Activated CD8-positive, alpha-beta T cell treated with anti-CD3 and anti-CD28 coated beads for 36 hours (primary cell): ENCODE measurements at regions not wholly inside any gene's neighbourhood (a gene's known extent, or its start where the extent isn't known, plus 50 kb on each side); places are given as distances from the start of the nearest gene placed in this dataset.
"Not testable (repeated sequence)": the region's sequence is repeated elsewhere in the genome, so short reads cannot be mapped to it uniquely, and the experiment has no call there.

ENCODE experiments used
- ATAC-seq: fragments of 200-7000 bp; cut with Tn5 transposase; one replicate; pipeline ENCODE4 v1.10.0; 2021; ENCODE audit warnings: mild to moderate bottlenecking, moderate library complexity
- CTCF ChIA-PET: fragments of 350-600 bp; sonication (Branson Sonifier 250); formaldehyde crosslinking; loops from one replicate; lab custom pipeline; 2021; ENCODE audit warnings: antibody characterized with exemption; lab: Charles Lee
- POLR2A ChIA-PET: fragments of 350-600 bp; sonication (Branson Sonifier 250); formaldehyde crosslinking; loops from one replicate; lab custom pipeline; 2021; ENCODE audit warnings: antibody characterized with exemption; lab: Charles Lee
- DNase-seq: peaks from one replicate; pipeline ENCODE4 v3.0.0-alpha.2; 2020
- H3K27ac Mint-ChIP-seq: one replicate; pipeline ENCODE4 v1.8.0; 2021; ENCODE audit warnings: mild to moderate bottlenecking, mixed read lengths
- H3K27me3 Mint-ChIP-seq: one replicate; pipeline ENCODE4 v1.8.0; 2021; ENCODE audit warnings: mixed read lengths
- H3K36me3 Mint-ChIP-seq: one replicate; pipeline ENCODE4 v1.8.0; 2021; ENCODE audit warnings: low read depth, mixed read lengths
- H3K4me1 Mint-ChIP-seq: one replicate; pipeline ENCODE4 v1.8.0; 2021; ENCODE audit warnings: low read depth, mixed read lengths
- H3K4me3 Mint-ChIP-seq: one replicate; pipeline ENCODE4 v1.8.0; 2021; ENCODE audit warnings: mild to moderate bottlenecking, moderate library complexity, mixed read lengths
- H3K9me3 Mint-ChIP-seq: one replicate; pipeline ENCODE4 v1.8.0; 2021; ENCODE audit warnings: mixed read lengths
- CTCF ChIP-seq: fragments of 200-600 bp; IDR thresholded peaks from one replicate; pipeline ENCODE4 v1.8.0; 2022; ENCODE audit warnings: antibody characterized with exemption, mild to moderate bottlenecking
- intact Hi-C: fragments of 100-400 bp; cut with micrococcal nuclease; formaldehyde crosslinking; loops from one replicate; pipeline ENCODE4 v1.10.0; 2022

DNA sequence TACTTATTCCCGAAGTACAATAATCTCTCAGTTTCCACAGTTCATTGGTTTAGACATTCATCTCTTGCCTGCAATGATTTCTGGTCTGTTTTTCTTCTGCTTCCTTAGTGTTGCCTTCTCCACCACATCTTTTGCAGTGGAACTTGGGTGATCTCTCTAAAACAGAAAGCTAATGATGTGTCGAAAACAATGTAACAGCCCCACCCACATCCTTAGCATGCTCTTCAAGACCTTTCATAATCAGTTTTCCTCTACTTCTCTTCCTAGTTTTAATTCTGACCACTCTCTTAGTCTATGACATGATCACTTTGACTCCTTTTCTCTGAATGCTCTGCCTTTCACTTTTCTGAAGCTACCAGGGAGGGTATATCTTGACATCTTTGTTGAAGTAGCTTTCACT lies 1007.9 kb upstream of the CITED2 start:
- Mint-ChIP-seq H3K36me3 (no peaks in the 10 kb centered on the region), H3K27me3 (no peaks in the 10 kb centered on the region), H3K4me3 (no peak overlapping the region), H3K9me3 (no peaks in the 10 kb centered on the region), H3K4me1 (no peaks in the 10 kb centered on the region), H3K27ac (no peak overlapping the region)
- CTCF ChIA-PET: no interaction called here
- intact Hi-C loops: no loop called here
- DNase-seq (no peak), ATAC-seq (no peak)
- TF ChIP-seq CTCF: no peak
- POLR2A ChIA-PET: no interaction called here

DNA sequence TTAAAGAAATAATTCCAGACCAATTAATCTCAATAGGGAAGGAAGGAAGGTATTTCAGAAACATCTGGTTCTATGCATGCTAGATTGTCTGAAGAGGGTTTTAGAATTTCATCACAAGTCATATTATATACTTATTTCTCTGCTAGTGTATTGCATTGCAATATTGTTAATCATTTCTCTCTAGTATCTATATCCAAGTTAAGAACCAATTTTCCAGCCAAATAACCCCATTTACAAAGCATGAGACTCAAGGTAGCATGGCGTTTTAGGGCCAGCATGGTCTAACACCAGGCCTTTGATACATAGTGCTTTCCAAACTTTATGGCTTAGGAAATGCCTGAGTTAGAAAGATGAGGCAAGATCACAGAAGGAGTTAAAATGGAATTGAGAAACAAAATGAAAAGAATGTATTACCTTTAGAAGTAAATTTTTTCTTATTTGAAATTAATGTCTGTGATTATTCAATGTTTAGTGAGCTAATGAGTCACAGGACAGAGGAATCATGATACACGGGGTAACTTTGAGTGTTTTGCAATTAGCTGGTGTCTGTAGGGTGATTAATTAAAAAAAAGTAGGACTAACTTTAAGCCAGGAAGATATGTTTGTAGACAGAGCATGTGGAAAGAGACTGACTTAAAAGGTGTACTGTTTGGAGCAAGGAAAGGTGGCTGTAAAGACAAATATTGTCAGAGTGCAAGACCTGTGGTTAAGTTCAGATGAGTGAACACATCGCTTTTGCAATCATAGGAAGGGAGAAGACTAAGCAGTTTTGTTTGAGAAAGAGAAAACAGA lies 1006.2 kb upstream of the CITED2 start:
- Mint-ChIP-seq H3K27ac (no peak overlapping the region), H3K27me3 (no peaks in the 10 kb centered on the region), H3K4me1 (no peaks in the 10 kb centered on the region), H3K36me3 (no peaks in the 10 kb centered on the region), H3K4me3 (no peak overlapping the region), H3K9me3 (no peaks in the 10 kb centered on the region)
- no peak for TF ChIP-seq CTCF
- DNase-seq: no peak
- CTCF ChIA-PET: no interaction called here
- intact Hi-C loops: no loop called here
- POLR2A ChIA-PET: no interaction called here
- no peak for ATAC-seq

GRCh38 chr6:140379919-140380318 lies 1005.5 kb upstream of the CITED2 start:
- Mint-ChIP-seq H3K36me3 (no peaks in the 10 kb centered on the region), H3K4me1 (no peaks in the 10 kb centered on the region), H3K27me3 (no peaks in the 10 kb centered on the region), H3K9me3 (no peaks in the 10 kb centered on the region), H3K27ac (no peak overlapping the region), H3K4me3 (no peak overlapping the region)
- intact Hi-C loops: no loop called here
- POLR2A ChIA-PET: no interaction called here
- CTCF ChIA-PET: no interaction called here
- TF ChIP-seq CTCF: no peak
- ATAC-seq (no peak), DNase-seq (no peak)

DNA sequence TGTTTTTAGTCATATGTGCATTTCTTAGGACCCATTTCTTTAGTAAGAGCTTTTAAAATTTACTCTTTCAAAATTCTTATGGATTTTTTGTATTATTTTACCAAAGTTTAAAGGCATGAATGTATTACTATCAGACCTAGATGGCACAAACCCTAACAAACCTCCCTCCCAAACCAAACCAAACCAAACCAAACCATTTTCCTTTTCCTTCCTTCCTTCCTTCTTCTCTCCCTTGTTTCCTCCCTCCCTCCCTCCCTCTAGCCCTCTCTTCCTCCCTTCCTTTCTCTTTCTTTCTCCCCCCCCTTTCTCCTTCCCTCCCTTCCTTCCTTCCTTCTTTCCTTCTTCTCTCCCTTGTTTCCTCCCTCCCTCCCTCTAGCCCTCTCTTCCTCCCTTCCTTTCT lies 1001.8 kb upstream of the CITED2 start:
- H3K4me3 Mint-ChIP-seq: no peak overlapping the region
- intact Hi-C loops: no loop called here
- ATAC-seq (no peak), DNase-seq (no peak)
- no peaks in the 10 kb centered on the region for H3K27me3 Mint-ChIP-seq
- no peak overlapping the region for H3K27ac Mint-ChIP-seq
- no peaks in the 10 kb centered on the region for H3K4me1 Mint-ChIP-seq
- no peaks in the 10 kb centered on the region for H3K9me3 Mint-ChIP-seq
- ChIA-PET CTCF (no interaction called here), POLR2A (no interaction called here)
- TF ChIP-seq CTCF: no peak
- H3K36me3 Mint-ChIP-seq: no peaks in the 10 kb centered on the region

DNA sequence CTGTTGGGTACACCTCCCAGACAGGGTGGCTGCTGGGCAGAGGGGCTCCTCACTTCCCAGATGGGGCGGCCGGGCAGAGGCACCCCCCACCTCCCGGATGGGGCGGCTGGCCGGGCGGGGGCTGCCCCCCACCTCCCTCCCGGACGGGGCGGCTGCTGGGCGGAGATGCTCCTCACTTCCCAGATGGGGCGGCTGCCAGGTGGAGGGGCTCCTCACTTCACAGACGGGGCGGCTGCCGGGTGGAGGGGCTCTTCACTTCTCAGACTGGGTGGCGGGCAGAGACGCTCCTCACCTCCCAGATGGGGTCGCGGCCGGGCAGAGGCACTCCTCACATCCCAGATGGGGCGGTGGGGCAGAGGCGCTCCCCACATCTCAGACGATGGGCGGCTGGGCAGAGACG lies 999.3 kb upstream of the CITED2 start:
- H3K36me3 Mint-ChIP-seq, H3K27me3 Mint-ChIP-seq, H3K27ac Mint-ChIP-seq, ATAC-seq, H3K4me1 Mint-ChIP-seq, H3K9me3 Mint-ChIP-seq, CTCF ChIA-PET, H3K4me3 Mint-ChIP-seq, POLR2A ChIA-PET, DNase-seq, intact Hi-C loops: not testable (repeated sequence)
